SHP77 (cell line): ENCODE measurements at regions not wholly inside any gene's neighbourhood (a gene's known extent, or its start where the extent isn't known, plus 50 kb on each side); places are given as distances from the start of the nearest gene placed in this dataset.

Experiments used
- DNase-seq, 2 experiments: peaks; one replicate each; lab custom pipeline; 2025; lab: John Stamatoyannopoulos, UW

- no peak for DNase-seq
Observed at GRCh38 chr3:14288177-14288788, 109.7 kb downstream of the LSM3 start.

GRCh38 chr3:14288833-14289451, 110.3 kb downstream of the LSM3 start:
- DNase-seq: no peak

GRCh38 chr3:14289590-14290461, 111.2 kb downstream of the LSM3 start:
- peak; percentile 57 to 69 for DNase-seq

- DNase-seq: no peak
Observed at GRCh38 chr3:14290631-14291385, 111.6 kb upstream of the SLC6A6 start.

- DNase-seq: no peak
Observed at GRCh38 chr3:14295037-14295436, 107.4 kb upstream of the SLC6A6 start.

- no peak for DNase-seq
Observed at GRCh38 chr3:14295801-14296200, 106.6 kb upstream of the SLC6A6 start.

GRCh38 chr3:14297305-14297704, 105.1 kb upstream of the SLC6A6 start:
- DNase-seq: no peak

- no peak for DNase-seq
Observed at GRCh38 chr3:14297784-14298236, 104.6 kb upstream of the SLC6A6 start.

GRCh38 chr3:14298442-14298841, 104.0 kb upstream of the SLC6A6 start:
- DNase-seq: no peak

GRCh38 chr3:14298991-14299555, 103.3 kb upstream of the SLC6A6 start:
- DNase-seq: no peak

GRCh38 chr3:14299767-14300166, 102.6 kb upstream of the SLC6A6 start:
- no peak for DNase-seq

GRCh38 chr3:14300721-14301399, 101.5 kb upstream of the SLC6A6 start:
- no peak for DNase-seq

GRCh38 chr3:14301558-14301957, 100.8 kb upstream of the SLC6A6 start:
- peak in 1 of 2 experiments; percentile 7 for DNase-seq

- DNase-seq: no peak
Observed at GRCh38 chr3:14303336-14304100, 98.9 kb upstream of the SLC6A6 start.

GRCh38 chr3:14304101-14305045, 98.0 kb upstream of the SLC6A6 start:
- DNase-seq: no peak

- DNase-seq: no peak
Observed at GRCh38 chr3:14305324-14305723, 97.1 kb upstream of the SLC6A6 start.

GRCh38 chr3:14306142-14306541, 96.3 kb upstream of the SLC6A6 start:
- no peak for DNase-seq

GRCh38 chr3:14307656-14308302, 94.6 kb upstream of the SLC6A6 start:
- DNase-seq: no peak

- no peak for DNase-seq
Observed at GRCh38 chr3:14311729-14312128, 90.7 kb upstream of the SLC6A6 start.
